Natural killer cell (primary cell): ENCODE measurements at regions not wholly inside any gene's neighbourhood (a gene's known extent, or its start where the extent isn't known, plus 50 kb on each side); places are given as distances from the start of the nearest gene placed in this dataset.

Experiments
- ATAC-seq, 3 donors: fragments of 150-1000 bp in 2 of 3; fragments of 200-7000 bp in 1 of 3; cut with Tn5 transposase; 1 replicate in 1 of 3; 2 replicates in 2 of 3; pipeline ENCODE4 v1.10.0; 2021; ENCODE audit warnings: mild to moderate bottlenecking in 2 of 3, moderate library complexity in 2 of 3
- DNase-seq, 2 donors: peaks; one replicate each; pipeline versions ENCODE4 v3.0.0 to v3.0.0-alpha.2; 2013 to 2021; ENCODE audit warnings: mixed read lengths in 1 of 2
- H3K27ac ChIP-seq: one replicate; pipeline ENCODE4 v1.5.1; 2013; ENCODE audit warnings: mild to moderate bottlenecking, low read length
- H3K27me3 ChIP-seq: one replicate; pipeline ENCODE4 v1.6.1; 2013; ENCODE audit warnings: low read length; ENCODE audit not compliant: control insufficient read depth, insufficient read depth
- H3K36me3 ChIP-seq: one replicate; pipeline ENCODE4 v1.6.1; 2013; ENCODE audit warnings: low read length; ENCODE audit not compliant: control insufficient read depth, insufficient read depth
- H3K4me1 ChIP-seq: one replicate; pipeline ENCODE4 v1.6.1; 2013; ENCODE audit warnings: low read length; ENCODE audit not compliant: control insufficient read depth, insufficient read depth
- H3K4me3 ChIP-seq: one replicate; pipeline ENCODE4 v1.5.1; 2013; ENCODE audit warnings: low read length
- H3K9me3 ChIP-seq: one replicate; pipeline ENCODE4 v1.6.1; 2013; ENCODE audit warnings: low read length; ENCODE audit not compliant: control insufficient read depth, insufficient read depth
- H3K27ac Mint-ChIP-seq, 2 donors: one replicate each; pipeline ENCODE4 v1.8.0; 2022; ENCODE audit warnings: mild to moderate bottlenecking in 2 of 2, mixed read lengths in 2 of 2, moderate library complexity in 1 of 2
- H3K27me3 Mint-ChIP-seq, 2 donors: one replicate each; pipeline ENCODE4 v1.8.0; 2022; ENCODE audit warnings: low read depth in 2 of 2, mixed read lengths in 2 of 2
- H3K36me3 Mint-ChIP-seq: one replicate; pipeline ENCODE4 v1.8.0; 2022; ENCODE audit warnings: mixed read lengths
- H3K4me1 Mint-ChIP-seq, 2 donors: one replicate each; pipeline ENCODE4 v1.8.0; 2022; ENCODE audit warnings: mixed read lengths in 2 of 2
- H3K4me3 Mint-ChIP-seq: one replicate; pipeline ENCODE4 v1.8.0; 2022; ENCODE audit warnings: mild to moderate bottlenecking, moderate library complexity, mixed read lengths
- H3K9me3 Mint-ChIP-seq, 2 donors: one replicate each; pipeline ENCODE4 v1.8.0; 2022; ENCODE audit warnings: mixed read lengths in 2 of 2
- CTCF ChIP-seq: fragments of 200-600 bp; IDR thresholded peaks from one replicate; pipeline ENCODE4 v1.8.0; 2022; ENCODE audit warnings: antibody characterized with exemption
- WGBS: methylation state at CpG from one replicate; pipeline ENCODE4 v1.1.7; 2013; ENCODE audit warnings: missing lambda C conversion rate; ENCODE audit not compliant: insufficient coverage; 5-methylcytosine and 5-hydroxymethylcytosine counted together
- intact Hi-C: fragments of 100-400 bp; cut with micrococcal nuclease; formaldehyde crosslinking; loops from one replicate; pipeline ENCODE4 v1.14.2; 2022

GRCh38 chr15:37813306-37813705, 121.1 kb upstream of the TMCO5A start:
- Histone ChIP-seq H3K4me1 (no peaks in the 10 kb centered on the region), H3K36me3 (no peaks in the 10 kb centered on the region), H3K27ac (no peak overlapping the region), H3K27me3 (no peaks in the 10 kb centered on the region), H3K9me3 (no peaks in the 10 kb centered on the region), H3K4me3 (no peak overlapping the region)
- no peak overlapping the region for H3K27ac Mint-ChIP-seq
- DNase-seq: no peak
- H3K36me3 Mint-ChIP-seq: no peaks in the 10 kb centered on the region
- TF ChIP-seq CTCF: no peak
- ATAC-seq: no peak
- no peaks in the 10 kb centered on the region for H3K27me3 Mint-ChIP-seq
- no peak overlapping the region for H3K4me3 Mint-ChIP-seq
- H3K9me3 Mint-ChIP-seq: peaks cover 0 to 2% of the 10 kb centered on the region in 2 donors
- WGBS: 89% methylated on average over 2 of the region's 3 CpGs
- intact Hi-C loops: no loop called here
- H3K4me1 Mint-ChIP-seq: no peaks in the 10 kb centered on the region

GRCh38 chr15:37814847-37815515, 119.5 kb upstream of the TMCO5A start:
- Mint-ChIP-seq H3K9me3 (no peaks in the 10 kb centered on the region), H3K4me3 (no peak overlapping the region), H3K36me3 (no peaks in the 10 kb centered on the region), H3K27me3 (no peaks in the 10 kb centered on the region), H3K4me1 (no peaks in the 10 kb centered on the region), H3K27ac (no peak overlapping the region)
- no peak for TF ChIP-seq CTCF
- no peak overlapping the region for H3K27ac ChIP-seq
- no peaks in the 10 kb centered on the region for H3K4me1 ChIP-seq
- WGBS: 91% methylated on average over 4 of the region's 5 CpGs
- H3K36me3 ChIP-seq: no peaks in the 10 kb centered on the region
- DNase-seq (no peak), ATAC-seq (no peak)
- intact Hi-C loops: no loop called here
- no peaks in the 10 kb centered on the region for H3K9me3 ChIP-seq
- H3K27me3 ChIP-seq: no peaks in the 10 kb centered on the region
- no peak overlapping the region for H3K4me3 ChIP-seq

- H3K9me3 Mint-ChIP-seq: no peaks in the 10 kb centered on the region
- no peaks in the 10 kb centered on the region for H3K4me1 Mint-ChIP-seq
- no peaks in the 10 kb centered on the region for H3K36me3 Mint-ChIP-seq
- Histone ChIP-seq H3K4me1 (no peaks in the 10 kb centered on the region), H3K27me3 (no peaks in the 10 kb centered on the region), H3K36me3 (no peaks in the 10 kb centered on the region), H3K27ac (no peak overlapping the region), H3K4me3 (no peak overlapping the region), H3K9me3 (no peaks in the 10 kb centered on the region)
- no peak for TF ChIP-seq CTCF
- no peak overlapping the region for H3K27ac Mint-ChIP-seq
- no peaks in the 10 kb centered on the region for H3K27me3 Mint-ChIP-seq
- H3K4me3 Mint-ChIP-seq: no peak overlapping the region
- DNase-seq (no peak), ATAC-seq (no peak)
- WGBS: 91% methylated on average over 8 of the region's 11 CpGs
- intact Hi-C loops: no loop called here
Measured at GRCh38 chr15:37818152-37818677, 116.2 kb upstream of the TMCO5A start.

GRCh38 chr15:37819191-37819590, 115.2 kb upstream of the TMCO5A start:
- Histone ChIP-seq H3K27me3 (no peaks in the 10 kb centered on the region), H3K9me3 (no peaks in the 10 kb centered on the region), H3K27ac (no peak overlapping the region), H3K36me3 (no peaks in the 10 kb centered on the region), H3K4me3 (no peak overlapping the region), H3K4me1 (no peaks in the 10 kb centered on the region)
- ATAC-seq (no peak), DNase-seq (no peak)
- no peak overlapping the region for H3K4me3 Mint-ChIP-seq
- no peaks in the 10 kb centered on the region for H3K4me1 Mint-ChIP-seq
- intact Hi-C loops: no loop called here
- 74% methylated on average over 1 of the region's 1 CpG for WGBS
- H3K36me3 Mint-ChIP-seq: no peaks in the 10 kb centered on the region
- no peak for TF ChIP-seq CTCF
- no peak overlapping the region for H3K27ac Mint-ChIP-seq
- no peaks in the 10 kb centered on the region for H3K27me3 Mint-ChIP-seq
- H3K9me3 Mint-ChIP-seq: no peaks in the 10 kb centered on the region
